GM19035 (cell line): ENCODE measurements at regions not wholly inside any gene's neighbourhood (a gene's known extent, or its start where the extent isn't known, plus 50 kb on each side); places are given as distances from the start of the nearest gene placed in this dataset.
"Not testable (repeated sequence)": the region's sequence is repeated elsewhere in the genome, so short reads cannot be mapped to it uniquely, and the experiment has no call there.

Experiments used
- ATAC-seq: cut with Tn5 transposase; IDR thresholded peaks from one replicate; pipeline ENCODE4 v1.9.1; 2021; ENCODE audit not compliant: unreplicated experiment

DNA sequence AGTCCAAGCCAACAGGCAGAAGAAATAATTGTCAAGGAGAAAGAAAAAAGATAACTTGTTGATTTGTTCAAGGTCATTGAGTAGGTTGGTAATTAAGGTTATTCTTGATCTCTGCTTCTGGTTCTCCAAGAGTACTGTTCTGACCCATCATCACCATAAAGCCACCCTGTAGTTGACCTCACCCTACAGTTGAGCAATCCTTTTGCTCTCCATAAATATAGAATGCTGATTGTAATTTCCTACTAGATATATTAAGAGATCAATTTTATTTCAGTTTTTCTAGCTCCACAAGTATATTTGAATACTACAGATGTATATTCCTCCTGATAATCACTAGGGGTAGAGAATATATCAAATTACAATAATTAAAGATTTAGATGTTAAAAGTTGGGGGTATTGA is 350.5 kb upstream of the PDE3A start:
- ATAC-seq: no peak

DNA sequence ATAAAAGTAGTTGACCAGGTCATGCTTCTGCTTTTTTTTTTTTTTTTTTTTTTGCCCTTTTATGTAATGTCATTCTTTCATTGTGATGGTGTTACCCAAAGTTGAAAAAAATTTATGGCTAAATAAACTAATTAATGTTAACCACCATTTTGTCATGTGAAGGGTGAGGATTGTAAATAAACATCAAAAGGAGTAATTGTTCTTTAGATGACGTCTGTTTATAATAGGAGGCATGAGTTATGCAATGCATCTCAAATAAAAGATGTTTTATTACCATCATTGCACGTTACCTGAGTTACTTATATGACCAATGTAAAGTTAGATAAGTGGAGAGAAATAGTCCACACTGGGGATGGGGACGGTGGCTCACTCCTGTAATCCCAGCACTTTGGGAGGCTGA is 349.9 kb upstream of the PDE3A start:
- ATAC-seq: no peak

DNA sequence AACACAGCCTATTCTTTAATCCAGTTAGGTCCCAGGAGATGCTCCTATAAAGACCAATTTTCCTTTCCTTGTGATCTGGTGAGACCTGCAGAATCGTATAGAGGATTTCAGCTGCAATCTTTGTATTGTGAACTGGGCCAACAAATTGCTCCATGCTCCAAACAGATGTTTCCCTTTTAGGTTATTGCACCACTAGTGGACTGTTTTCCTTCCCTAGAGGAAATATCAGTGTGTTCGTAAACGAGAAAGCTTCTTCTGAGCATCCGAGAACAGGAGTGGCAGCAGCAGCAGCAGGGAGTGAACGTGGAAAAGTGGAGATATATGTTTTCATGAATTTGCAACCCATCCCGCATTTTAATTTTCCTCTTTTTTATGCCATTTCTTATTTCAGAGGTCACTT is 344.1 kb upstream of the PDE3A start:
- ATAC-seq: no peak

DNA sequence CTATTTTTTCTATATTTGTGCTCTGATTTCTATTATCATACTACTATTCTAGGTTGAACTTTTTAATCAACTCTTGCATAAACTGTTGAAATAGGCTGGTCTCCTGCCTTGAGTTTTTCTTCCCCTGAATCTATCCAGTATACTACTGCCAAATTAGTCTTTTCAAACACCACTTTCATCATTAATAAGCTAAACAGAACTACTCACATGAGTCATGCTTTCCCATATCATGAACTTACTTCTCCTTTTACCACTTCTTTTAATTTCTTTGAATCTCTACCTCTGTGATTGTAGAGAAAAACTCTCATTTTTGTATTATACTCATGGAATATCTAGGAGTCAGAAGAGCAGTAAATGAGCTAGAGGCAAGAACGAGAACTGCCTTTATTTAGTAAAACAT is 340.3 kb upstream of the PDE3A start:
- no peak for ATAC-seq

DNA sequence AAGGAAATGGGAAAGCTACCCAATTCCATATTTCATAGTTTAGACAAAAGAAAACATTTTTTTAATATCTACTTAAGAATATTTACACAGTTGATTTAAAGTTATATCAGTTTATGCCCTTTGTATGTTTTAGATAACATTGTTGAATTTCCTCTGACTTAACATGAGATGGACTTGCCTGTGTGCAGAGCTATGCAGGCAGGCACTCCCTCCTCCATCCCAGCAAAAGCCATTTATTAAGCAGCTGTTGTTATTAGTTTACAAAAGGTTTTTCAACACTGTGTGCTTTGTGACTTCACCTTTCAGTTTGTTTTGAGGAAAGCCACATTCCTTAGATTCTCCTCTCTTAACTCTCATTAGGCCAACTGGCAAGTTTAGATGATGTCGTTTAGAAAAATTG is 337.5 kb upstream of the PDE3A start:
- ATAC-seq: no peak

DNA sequence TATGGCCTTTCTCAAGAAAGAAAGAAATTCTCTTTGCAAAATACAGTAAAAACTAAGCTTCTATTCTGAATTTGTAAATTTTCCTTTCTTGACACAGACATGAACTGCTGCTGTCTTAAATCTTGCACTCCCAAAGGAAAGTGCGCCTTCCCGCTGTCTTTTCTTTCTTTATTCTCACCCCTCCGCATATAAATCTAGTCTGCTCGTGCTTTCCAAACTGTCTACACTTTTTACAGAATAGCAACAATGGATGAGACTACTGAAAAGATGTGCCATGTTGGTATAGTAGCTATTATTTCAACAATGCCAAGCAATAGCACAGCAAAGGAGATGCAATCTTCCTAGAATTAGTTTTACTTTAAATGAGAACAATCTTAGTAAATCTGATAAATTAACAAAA is 328.8 kb upstream of the PDE3A start:
- ATAC-seq: no peak

DNA sequence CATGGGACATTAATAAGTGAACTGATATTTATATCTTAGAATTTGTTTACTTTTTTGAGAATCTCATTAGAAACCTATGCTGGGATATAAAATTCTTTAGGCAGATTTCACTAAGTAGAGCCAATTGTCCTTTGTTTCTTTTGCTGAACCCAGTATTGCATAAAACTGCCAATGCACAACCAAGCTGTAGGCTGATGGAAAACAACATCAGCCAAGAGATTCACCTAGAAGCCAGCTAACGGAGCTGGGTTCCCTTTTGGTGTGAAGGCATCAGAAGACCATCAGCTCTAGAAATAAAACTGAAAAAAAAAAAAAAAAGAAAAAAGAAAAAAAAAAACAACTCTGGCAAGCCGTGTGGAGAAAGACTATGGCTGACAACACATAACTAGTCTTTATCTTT is 328.2 kb upstream of the PDE3A start:
- ATAC-seq: no peak

DNA sequence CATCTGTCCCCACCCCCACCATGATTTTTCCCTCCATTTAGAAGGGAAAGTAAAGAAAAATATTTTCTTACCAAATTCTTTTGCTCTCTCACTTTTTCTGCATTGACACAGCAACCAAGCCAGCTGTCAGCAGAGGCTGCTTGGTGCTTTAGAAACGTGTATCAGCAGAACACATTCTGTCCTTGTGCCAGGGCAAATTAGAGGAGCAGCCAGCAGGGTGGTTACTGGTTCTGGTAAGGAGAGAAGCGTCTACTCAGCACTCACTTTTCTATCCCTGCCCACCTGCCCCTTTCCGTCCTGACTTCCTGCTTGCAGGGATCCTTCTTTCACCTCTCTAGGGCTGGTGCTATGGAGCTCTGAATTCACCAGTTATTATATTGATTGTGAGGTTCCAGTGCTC is 327.5 kb upstream of the PDE3A start:
- ATAC-seq: no peak

DNA sequence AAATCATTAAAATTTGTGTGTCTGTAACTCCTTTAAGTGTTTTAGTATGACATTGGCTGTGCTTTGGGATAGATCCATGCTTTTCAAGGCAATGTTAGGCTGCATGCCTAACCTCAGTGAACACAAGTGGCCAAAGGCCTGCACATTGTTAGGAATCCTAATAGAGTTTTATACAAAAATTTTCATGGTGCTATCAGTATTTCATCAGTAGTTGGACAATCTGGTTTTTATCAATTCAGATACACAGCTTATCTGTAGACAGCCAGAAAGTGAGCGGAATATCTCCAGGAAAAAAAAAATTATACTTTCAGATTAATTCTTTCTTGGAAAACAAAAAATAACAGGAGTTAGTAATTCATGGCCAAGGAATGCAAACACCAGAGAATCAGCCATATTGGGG is 324.0 kb upstream of the PDE3A start:
- no peak for ATAC-seq

DNA sequence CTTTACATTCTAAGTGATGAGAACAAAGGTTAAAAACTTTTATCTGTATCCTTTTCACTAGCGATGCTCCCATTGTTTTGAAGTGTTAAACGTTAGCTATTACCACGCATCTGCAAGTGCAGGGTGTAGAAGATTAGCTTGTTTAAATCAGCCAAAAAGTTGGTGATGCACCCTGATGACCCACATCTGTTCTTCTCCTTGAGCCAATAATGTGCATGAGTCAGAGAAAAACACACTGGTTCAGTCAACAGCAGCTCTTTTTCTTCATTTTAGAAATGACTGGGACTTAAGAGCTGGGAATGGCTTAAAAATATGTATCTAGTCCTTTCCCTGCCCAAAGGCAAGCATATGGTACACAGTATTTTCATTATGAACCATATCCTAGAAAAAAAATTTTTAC is 323.5 kb upstream of the PDE3A start:
- no peak for ATAC-seq

DNA sequence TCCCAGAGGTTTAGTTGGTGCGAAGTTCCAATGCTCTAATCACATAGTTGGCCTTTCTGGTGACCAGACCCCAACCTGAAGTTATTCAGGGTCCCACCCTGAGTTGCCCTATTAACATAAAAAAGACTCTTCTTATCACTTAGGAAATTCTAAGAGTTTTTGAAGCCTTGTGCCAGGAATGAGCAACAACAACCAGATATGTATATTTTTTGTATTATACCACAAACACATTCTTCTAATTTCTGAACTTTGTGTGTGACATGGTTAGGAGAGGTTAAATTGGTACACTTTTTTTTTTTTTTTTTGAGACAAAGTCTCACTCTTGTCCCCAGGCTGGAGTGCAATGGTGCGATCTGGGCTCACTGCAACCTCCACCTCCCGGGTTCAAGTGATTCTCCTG is 320.4 kb upstream of the PDE3A start:
- no peak for ATAC-seq

DNA sequence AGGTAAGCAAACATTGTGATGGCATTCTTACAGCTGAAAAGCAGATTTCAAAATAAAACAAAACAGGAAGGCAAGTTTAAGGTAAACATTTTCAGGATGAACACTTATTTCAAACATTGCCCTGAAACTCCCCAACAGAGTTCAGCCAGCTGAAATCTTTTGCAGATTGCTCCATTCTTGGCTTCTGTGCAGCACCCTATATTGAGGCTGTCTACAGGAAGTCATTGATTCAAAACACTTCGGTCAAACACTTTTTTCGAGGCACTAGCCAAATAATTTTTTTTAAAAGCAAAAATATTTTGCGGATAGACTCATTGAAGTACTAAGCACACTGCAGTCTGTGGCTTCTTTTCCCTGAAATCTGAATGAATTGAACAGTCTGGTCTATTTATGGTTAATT is 318.1 kb upstream of the PDE3A start:
- no peak for ATAC-seq

DNA sequence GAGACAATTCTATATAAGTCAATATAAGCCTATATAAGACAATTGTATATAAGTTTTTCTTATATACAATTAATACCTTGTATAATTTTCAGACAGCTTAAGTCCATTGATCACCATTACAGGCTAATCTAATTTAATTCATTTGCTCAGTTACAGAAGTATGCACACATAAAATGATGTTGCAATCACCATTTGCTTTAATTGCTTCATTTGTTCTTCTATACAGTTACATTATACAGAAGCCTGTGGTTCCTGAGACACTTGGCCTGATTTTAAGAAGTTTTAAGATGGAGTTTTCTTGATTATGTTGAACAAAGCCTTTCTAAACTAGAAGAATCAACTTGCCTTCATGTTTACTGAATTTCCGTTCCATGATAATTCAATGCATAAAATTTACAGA is 314.6 kb upstream of the PDE3A start:
- no peak for ATAC-seq

DNA sequence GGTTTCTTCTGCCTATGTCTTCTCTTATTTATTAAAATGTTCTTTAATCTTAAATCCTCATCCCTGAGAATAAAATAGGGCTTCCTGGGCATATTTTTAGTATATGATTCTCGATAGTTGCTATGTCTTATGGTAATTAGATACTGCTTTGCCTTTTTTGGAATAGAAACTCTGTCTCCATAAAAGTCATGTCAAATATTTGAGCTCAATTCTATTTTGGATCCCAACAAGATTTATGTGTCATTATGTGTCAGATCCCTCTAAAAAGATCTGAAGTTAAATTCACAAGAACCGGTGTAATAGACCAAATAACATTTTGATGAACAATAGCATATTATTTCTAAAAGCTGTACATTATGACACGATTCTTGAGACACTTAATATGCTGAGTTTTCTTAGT is 312.5 kb upstream of the PDE3A start:
- ATAC-seq: no peak

DNA sequence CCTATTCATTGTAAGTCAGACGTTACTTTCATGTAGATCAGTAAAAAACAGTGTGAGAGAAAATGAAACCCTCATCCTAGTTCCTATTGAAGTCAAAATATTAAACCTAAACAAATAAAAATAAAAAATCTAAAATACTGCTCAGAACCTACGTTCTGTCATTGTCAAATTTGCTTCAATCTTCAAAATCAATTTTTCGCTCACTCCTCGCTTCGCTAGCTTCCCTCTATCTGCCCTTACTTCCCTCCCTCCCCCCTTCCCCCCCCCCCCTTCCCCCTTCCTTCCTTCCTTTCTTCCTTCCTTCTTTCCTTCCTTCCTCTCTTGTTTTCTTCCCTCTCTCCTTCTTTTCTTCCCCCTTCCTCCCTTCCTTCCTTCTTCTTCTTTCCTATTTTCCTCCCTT is 310.9 kb upstream of the PDE3A start:
- no peak for ATAC-seq

DNA sequence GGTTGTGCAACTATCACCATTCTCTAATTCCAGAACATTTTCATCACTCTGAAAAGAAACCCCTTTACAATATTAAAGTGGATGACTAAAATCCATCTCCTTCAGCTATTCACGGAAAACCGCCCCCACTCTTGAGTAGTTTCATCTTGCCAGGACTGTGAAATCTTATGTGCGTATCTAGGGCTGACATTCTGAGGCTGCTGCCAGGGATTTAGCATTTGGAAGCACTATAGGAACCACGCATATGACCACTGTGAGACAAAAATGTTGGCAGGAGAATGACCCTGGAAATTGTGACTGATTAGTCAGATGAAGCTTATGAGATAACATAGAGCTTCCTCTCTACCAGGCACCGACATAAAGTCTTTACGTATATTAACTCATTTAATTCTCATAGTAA is 305.2 kb upstream of the PDE3A start:
- no peak for ATAC-seq

DNA sequence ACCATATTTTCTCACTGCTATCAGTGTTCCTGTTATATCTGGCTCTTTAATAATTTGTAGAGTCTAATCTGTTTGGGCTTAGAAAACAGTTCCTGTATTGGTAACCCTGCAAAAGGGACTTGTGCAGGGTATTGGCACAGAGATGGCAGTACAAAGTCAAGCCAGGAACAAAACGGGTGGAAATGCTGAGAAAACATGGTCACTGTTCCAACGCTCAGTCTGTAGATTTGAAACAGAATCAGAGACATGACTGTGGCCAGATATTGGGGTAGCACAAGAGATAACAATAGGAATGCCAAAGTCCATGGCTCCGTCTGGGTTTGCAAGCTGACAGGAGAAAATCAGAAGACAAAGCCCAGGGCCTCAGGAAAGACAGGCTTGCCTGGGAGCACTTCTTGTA is 290.7 kb upstream of the PDE3A start:
- no peak for ATAC-seq

DNA sequence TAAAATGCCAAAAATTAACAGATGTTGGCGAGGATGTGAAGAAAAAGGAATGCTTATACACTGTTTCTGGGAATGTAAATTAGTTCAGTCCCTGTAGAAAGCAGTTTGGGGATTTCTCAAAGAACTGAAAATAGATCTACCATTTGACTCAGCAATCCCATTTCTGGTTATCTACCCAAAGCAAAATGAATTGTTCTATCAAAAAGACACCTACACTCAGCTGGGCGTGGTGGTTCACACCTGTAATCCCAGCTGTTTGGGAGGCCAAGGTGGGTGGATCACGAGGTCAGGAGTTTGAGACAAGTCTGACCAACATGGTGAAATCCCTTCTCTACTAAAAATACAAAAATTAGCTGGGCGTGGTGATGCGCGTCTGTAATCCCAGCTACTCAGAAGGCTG is 279.3 kb upstream of the PDE3A start:
- no peak for ATAC-seq

DNA sequence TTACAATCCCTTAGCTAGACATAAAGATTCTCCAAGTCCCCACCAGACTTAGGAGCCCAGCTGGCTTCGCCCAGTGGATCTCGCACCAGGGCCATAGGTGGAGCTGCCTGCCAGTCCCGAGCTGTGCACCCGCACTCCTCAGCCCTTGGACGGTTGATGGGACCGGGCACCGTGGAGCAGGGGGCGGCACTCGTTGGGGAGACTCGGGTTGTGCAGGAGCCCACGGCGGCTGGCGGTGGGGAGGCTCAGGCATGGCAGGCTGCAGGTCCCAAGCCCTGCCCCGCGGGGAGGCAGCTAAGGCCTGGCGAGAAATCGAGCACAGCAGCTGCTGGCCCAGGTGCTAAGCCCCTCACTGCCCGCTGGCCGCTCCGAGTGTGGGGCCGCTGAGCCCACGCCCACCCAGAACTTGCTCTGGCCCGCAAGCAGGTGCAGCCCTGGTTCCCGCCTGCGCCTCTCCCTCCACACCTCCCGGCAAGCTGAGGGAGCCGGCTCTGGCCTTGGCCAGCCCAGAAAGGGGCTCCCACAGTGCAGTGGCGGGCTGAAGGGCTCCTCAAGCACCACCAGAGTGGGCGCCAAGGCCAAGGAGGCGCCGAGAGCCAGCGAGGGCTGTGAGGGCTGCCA is 275.0 kb upstream of the PDE3A start:
- not testable (repeated sequence) for ATAC-seq

DNA sequence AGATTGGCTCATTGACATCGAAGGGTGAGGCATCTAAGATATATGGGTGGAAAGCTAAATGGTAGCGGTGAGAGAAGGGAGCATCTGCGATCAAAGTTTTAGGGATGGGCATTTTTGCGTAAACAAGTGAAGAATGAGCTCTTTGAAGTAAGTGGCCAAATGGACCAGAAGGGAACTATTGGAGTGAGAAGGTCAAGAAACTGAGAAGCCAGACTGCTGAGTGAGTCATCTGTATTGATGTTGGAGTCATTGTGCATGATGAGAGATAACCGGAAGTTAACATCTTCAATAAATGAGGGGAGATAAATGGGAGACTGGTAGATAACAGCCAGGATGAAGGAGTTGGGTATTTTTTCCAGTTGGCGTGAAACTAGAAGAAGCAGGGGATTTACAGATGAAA is 271.9 kb upstream of the PDE3A start:
- no peak for ATAC-seq

DNA sequence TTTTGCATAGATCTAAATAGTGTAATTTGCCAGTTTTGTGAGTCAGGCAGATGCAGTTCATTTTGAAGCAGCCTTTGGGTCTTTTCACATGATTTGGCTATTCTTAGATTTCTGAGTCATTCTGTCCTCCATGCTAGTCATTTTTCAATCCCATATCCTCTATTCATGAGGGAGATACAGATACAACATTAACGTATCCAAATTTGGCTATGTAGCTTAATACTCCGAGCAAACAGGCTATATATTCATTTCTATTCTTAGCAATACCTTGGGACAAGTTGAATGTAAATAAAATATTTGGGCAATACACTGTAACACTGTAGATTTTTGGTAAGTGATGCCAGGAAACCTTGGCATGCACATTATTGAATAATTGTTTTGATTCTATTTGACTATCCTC is 270.7 kb upstream of the PDE3A start:
- ATAC-seq: no peak

DNA sequence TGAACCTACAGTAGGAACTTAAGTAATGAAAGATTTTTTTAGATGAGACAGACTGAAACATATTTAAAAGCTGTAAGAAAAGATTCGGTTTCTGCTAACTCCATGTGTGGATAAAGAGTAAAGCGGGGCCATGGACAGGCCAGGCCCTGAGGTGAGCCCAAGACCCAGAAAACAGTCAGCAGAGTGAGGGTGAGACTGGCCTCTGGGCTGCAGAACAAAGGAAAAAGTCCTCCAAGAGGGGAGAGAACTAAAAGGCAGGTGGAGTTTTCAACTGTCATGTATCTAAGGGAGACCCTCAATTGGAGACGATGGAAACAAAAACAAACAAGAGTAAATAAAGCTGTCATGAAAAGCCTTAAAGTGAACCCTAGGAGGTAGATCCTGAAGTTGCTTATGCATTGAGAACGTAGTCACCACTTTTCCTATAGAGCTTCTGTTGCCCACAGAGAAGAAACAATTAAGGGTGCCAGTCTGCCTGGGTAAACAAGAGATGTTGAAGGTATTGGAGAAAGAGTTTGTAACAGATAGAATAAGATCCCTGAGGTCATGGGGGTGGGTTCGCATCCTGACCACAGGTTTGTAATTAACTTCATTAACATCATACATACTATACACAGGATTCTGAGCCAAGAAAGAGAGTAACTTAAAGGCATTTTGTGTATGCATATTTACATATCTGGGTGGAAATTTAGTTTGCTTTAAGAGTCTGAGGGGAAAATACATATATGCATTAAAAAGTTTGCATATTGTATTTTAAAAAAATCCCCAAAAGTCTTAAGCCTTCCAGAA is 268.7 kb upstream of the PDE3A start:
- ATAC-seq: no peak

DNA sequence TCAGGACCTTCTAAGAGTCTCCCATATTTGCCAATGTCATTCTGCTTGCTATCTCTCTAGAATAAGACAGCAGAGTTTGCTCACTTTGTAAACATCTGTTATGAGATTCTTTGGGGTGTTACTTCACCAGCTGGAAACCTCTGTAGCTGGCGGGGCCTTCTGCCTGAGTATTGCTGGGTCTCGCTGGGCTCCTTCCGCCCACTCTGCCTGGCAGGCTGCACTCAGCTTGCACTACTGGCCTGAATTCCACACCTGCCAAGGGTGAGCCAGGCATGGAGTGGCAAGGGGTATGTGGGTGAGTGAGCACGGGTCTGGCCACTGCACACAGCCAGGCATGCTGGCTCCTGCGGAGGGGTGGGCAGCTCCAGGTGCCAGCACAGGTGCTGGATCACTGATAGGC is 267.3 kb upstream of the PDE3A start:
- ATAC-seq: no peak
